ENCODE measurements at regions not wholly inside any gene's neighbourhood (a gene's known extent, or its start where the extent isn't known, plus 50 kb on each side); places are given as distances from the start of the nearest gene placed in this dataset.
"Not testable (repeated sequence)": the region's sequence is repeated elsewhere in the genome, so short reads cannot be mapped to it uniquely, and the experiment has no call there.

DNA sequence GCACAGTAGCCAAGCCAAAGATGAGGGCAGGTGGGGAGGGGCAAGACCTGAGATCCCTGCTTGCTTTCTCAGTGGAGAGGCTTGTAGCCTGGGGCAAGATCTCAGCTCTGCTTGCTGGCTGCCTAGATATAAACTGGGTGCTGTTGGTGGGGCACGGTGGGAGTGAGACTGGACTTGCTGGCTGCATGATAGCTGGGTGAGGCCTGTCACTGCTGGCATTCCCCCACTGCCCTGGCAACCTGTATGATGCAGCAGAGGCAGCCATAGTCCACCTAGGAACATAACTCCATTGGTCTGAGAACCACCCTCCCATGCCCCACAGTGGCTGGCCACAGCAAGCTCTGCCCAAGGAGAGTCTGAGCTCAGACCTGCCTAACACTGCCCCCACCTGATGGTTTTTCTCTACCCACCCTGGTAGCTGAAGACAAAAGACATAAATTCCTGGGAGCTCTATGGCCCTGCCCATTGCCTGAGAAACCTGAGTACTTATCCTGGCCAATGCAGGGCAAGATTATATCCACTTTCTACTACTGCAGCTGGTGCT lies 261.9 kb upstream of the DEPDC1 start:
- H3K27ac ChIP-seq: no peak overlapping the region
- no peaks in the 10 kb centered on the region for H3K4me1 ChIP-seq
- no peaks in the 10 kb centered on the region for H3K36me3 ChIP-seq

DNA sequence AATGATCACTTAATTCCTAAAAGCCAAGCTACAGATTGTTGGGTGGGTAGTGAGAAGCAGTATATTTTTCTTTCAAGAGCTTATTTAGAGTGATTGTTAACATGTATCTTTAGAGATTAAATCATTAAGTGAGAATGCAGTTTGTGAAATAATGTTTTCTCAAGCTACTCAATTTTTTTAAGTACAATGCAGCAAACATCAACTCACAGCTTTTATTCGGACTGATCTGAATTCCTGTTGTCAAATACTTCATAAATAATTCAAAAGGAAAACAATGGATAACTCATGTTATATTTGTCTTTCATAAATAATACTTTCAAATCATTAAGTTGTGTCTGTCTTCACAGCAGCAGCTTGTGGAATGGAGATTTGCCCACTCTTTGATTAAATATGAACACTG lies 271.1 kb upstream of the DEPDC1 start:
- H3K27me3 ChIP-seq: no peaks in the 10 kb centered on the region
- no peaks in the 10 kb centered on the region for H3K36me3 ChIP-seq
- no peak overlapping the region for H3K27ac ChIP-seq
- peaks cover 0 to 9% (median 0%) of the 10 kb centered on the region in 4 donors for H3K9me3 ChIP-seq
- H3K4me3 ChIP-seq: no peak overlapping the region
- DNase-seq: no peak
- H3K4me1 ChIP-seq: no peaks in the 10 kb centered on the region
- TF ChIP-seq POLR2A (IDR thresholded peaks at IDR 0.05) (no peak), CTCF (IDR thresholded peaks at IDR 0.05) (no peak)

More for the DNA sequence above, 261.9 kb upstream of the DEPDC1 start:
- Histone ChIP-seq H3K9me3 (no peaks in the 10 kb centered on the region), H3K4me3 (no peak overlapping the region), H3K27me3 (no peaks in the 10 kb centered on the region)
- TF ChIP-seq POLR2A (IDR thresholded peaks at IDR 0.05): no peak
- no peak for TF ChIP-seq CTCF (IDR thresholded peaks at IDR 0.05)
- no peak for DNase-seq

- DNase-seq: no peak
- H3K4me3 ChIP-seq: no peak overlapping the region
- H3K27me3 ChIP-seq: no peaks in the 10 kb centered on the region
- H3K27ac ChIP-seq: no peak overlapping the region
- no peaks in the 10 kb centered on the region for H3K36me3 ChIP-seq
- TF ChIP-seq POLR2A (IDR thresholded peaks at IDR 0.05) (no peak), CTCF (IDR thresholded peaks at IDR 0.05) (no peak)
- peaks cover 0 to 9% (median 0%) of the 10 kb centered on the region in 4 donors for H3K9me3 ChIP-seq
- H3K4me1 ChIP-seq: no peaks in the 10 kb centered on the region
Observed at GRCh38 chr1:68770817-68771216, 273.9 kb upstream of the DEPDC1 start.

GRCh38 chr1:68777851-68778250 lies 281.0 kb upstream of the DEPDC1 start:
- no peak for TF ChIP-seq CTCF (IDR thresholded peaks at IDR 0.05)
- TF ChIP-seq POLR2A (IDR thresholded peaks at IDR 0.05): no peak
- no peak overlapping the region for H3K4me3 ChIP-seq
- peaks cover 0 to 6% (median 0%) of the 10 kb centered on the region in 4 donors for H3K9me3 ChIP-seq
- no peaks in the 10 kb centered on the region for H3K36me3 ChIP-seq
- no peaks in the 10 kb centered on the region for H3K4me1 ChIP-seq
- no peak overlapping the region for H3K27ac ChIP-seq
- no peaks in the 10 kb centered on the region for H3K27me3 ChIP-seq
- no peak for DNase-seq

- not testable (repeated sequence) for H3K27me3 ChIP-seq, DNase-seq, H3K4me1 ChIP-seq, H3K27ac ChIP-seq, H3K36me3 ChIP-seq, H3K4me3 ChIP-seq, H3K9me3 ChIP-seq
Observed at GRCh38 chr1:68779841-68780240, 283.0 kb upstream of the DEPDC1 start.

DNA sequence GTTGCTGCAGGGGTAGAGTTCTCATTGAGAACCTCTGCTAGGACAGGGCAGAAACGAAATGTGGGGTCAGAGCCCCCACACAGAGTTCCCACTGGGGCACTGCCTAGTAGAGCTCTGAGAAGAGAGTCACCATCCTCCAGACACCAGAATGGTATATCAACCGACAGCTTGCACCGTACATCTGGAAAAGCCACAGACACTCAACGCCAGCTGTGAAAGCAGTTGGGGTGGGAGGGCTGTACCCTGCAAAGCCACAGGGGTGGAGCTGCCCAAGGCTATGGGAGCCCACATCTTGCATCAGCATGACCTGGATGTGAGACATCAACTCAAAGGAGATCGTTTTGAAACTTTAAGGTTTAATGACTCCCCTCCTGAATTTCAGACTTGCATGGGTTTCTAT lies 284.0 kb upstream of the DEPDC1 start:
- Histone ChIP-seq H3K27ac (no peak overlapping the region), H3K27me3 (no peaks in the 10 kb centered on the region), H3K4me1 (no peaks in the 10 kb centered on the region), H3K4me3 (no peak overlapping the region), H3K9me3 (peaks cover 0 to 6% (median 0%) of the 10 kb centered on the region in 4 donors), H3K36me3 (no peaks in the 10 kb centered on the region)
- DNase-seq: no peak
- TF ChIP-seq CTCF (IDR thresholded peaks at IDR 0.05) (no peak), POLR2A (IDR thresholded peaks at IDR 0.05) (no peak)
